Stimulated activated CD4-positive, alpha-beta T cell treated with anti-CD3 and anti-CD28 coated beads, Interleukin-4, amount 100 ng/mL, for 1 hour (primary cell): ENCODE measurements at regions not wholly inside any gene's neighbourhood (a gene's known extent, or its start where the extent isn't known, plus 50 kb on each side); places are given as distances from the start of the nearest gene placed in this dataset.

Experiments used
- DNase-seq: peaks from one replicate; pipeline ENCODE4 v3.0.0-alpha.2; 2020

GRCh38 chr4:62293551-62293950, 1093.4 kb downstream of the ADGRL3 start:
- DNase-seq: no peak

GRCh38 chr4:62292911-62293310, 1092.8 kb downstream of the ADGRL3 start:
- no peak for DNase-seq

DNA sequence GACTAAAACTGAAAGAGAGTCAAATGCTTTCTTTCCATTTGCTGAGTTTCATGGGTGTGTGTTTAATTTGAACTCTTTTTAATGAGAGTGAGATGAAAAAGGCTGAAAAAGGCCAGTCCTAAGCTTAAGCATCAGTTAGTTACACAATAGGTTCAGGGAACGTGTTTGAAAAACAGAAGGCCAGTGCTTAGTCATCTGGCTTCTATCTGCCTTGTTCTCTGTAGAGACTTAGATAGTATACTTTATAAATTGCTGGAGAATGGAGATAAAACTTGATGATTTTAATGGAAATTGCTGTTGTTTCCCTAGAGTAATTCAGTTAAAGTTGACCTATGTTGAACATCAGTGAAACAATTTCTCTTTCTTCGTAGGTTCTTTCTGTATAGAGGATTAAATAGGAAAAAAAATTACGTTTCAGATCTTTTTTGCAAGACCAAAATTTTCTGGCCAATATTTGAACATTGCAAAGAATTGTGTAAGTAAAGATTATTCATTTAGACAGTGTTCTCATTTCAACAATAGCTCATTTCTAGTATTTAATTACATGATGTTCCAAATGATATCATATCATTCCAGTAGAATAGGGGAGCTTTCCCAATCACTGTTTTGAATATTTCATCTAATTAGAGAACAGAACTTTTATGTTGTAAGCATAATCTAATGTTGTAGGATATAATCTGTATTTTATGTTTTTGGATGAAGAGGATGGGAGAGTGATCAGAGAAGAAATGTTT, 1088.8 kb downstream of the ADGRL3 start:
- no peak for DNase-seq

- DNase-seq: no peak
These were observed 1084.9 kb downstream of the ADGRL3 start for GRCh38 chr4:62285026-62285425.

GRCh38 chr4:62279689-62280088, 1079.6 kb downstream of the ADGRL3 start:
- no peak for DNase-seq

- DNase-seq: no peak
These were observed 1075.3 kb downstream of the ADGRL3 start for GRCh38 chr4:62275470-62275869.

GRCh38 chr4:62274782-62275181, 1074.7 kb downstream of the ADGRL3 start:
- DNase-seq: no peak

DNA sequence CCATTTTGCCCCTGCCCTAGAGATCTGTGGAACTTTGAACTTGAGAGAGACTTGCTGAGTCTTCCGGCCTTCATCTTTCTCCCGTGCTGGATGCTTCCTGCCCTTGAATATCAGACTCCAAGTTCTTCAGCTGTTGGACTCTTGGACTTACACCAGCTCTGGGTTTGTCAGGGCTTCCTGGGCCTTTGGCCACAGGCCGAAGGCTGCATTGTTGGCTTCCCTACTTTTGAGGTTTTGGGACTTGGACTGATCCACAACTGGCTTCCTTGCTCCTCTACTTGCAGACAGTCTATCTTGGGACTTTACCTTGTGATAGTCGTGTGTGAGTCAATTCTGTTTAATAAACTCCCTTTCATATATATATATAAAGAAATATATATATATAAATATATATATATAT, 1071.0 kb downstream of the ADGRL3 start:
- no peak for DNase-seq

- no peak for DNase-seq
These were observed 1069.8 kb downstream of the ADGRL3 start for GRCh38 chr4:62269918-62270317.

GRCh38 chr4:62263454-62263853, 1063.3 kb downstream of the ADGRL3 start:
- no peak for DNase-seq

- DNase-seq: no peak
These were observed 1062.5 kb downstream of the ADGRL3 start for GRCh38 chr4:62262676-62263075.

- no peak for DNase-seq
These were observed 1060.1 kb downstream of the ADGRL3 start for GRCh38 chr4:62260254-62260653.

- DNase-seq: no peak
These were observed 1056.4 kb downstream of the ADGRL3 start for GRCh38 chr4:62256479-62256878.

GRCh38 chr4:62252728-62253127, 1052.6 kb downstream of the ADGRL3 start:
- no peak for DNase-seq

DNA sequence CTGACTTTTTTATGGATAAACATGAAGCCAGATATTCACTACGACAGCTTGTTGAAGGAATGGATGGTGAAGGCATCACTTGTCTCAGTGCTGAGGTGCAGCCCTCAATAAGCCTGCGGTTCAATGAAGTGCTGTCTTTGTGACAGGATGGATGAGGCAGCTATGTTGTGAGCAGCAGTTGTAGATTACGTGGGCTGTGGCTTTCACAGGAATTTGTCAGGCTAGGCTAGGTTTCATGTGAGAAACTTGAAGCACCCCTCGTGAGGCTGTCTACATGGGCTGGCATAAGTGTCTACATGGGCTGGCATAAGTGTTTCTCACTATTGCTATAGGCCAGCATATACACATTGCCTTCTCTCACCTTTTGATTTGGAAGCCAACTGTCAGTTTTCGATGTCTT, 1050.0 kb downstream of the ADGRL3 start:
- DNase-seq: no peak

DNA sequence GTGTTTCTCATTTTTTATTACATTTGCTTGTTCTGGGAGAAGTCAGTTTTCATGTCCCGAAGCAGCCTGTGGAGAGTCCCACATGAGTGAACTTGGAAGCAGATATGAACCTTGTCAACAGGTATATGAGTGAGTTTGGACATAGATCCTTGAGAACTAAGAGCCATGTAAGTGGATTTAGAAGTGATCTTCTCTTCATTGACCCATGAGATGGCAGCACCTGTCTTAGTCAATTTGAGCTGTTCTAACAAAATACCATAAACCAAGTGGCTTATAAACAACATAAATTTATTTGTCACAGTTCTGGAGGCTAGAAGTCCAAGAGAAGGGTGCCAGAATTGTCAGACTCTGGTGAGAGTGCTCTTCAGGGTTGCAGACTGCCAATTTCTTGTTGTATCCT, 1043.8 kb downstream of the ADGRL3 start:
- no peak for DNase-seq

DNA sequence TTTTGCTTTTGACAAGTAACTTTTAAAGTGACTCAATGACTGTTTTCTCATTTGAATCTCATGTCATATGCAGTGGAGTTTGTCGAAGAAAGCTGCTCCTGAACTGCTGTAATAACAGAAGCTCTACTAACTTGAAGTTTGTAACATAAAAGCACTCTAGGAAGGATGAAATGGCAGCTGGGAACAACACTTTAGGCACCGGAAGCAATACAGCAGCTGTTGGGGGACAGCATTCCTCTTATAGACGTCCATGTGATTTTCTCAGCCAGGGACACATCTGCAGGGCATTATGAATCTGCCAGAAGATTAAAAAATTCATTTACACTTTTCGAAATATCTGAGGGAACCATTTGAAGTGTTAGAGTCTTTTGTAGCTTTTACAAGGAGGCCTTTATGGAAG, 1035.8 kb downstream of the ADGRL3 start:
- DNase-seq: no peak

DNA sequence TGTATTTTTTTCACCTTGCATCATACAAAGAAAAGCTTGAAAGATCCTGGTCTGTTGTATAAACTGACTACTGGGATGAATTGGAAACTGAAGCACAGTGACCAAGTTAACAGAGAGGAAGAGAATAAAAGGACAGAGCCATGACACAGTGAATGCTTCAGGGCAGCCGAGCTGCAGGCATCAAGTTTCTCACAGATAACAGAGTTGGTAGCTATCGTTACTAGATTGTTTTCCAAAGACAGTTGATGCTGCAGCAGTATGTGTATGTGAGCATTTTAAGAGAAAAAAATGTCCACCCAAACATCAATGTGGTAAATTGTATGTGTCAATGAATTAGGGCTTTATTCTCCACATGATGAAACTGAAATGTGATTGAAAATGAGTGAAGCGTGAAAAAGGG, 1032.7 kb downstream of the ADGRL3 start:
- no peak for DNase-seq

DNA sequence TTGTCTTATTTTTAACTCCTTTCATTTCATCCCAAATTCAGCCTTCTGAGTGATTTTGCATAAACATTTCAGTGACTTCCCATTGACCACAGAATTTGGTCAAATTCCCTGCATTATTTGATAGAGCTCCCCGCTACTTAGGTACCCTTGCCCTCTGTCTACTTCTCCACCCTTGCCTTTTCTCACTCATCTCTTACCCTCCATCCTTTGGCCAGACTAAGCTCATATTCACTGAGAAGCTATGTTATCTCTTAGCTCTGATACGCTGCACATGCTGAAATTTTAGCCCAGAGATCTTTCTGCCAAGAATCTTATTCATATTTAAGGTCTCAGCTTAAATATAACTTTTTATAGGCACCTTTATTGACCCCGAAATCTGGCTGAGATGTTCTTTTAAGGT, 1031.9 kb downstream of the ADGRL3 start:
- no peak for DNase-seq

DNA sequence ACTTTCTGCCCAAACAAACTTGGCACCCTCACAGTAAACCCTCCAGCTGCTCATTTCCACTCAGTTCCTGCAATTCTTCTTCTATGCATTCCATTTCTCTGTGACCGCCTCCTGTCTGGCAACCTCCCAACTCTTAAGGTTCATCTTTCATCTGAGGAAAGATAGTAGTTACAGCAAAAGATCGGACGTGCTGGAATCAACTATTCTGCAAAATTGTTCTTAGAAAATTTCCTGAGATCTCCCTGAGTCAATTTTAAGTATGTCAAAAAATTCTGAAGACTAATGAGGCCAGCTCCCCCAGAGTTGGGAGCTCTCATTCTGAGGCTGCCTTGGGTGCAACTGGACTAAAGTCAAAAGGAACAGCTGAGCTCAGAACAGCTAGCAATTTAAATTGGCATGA, 1026.0 kb downstream of the ADGRL3 start:
- no peak for DNase-seq

DNA sequence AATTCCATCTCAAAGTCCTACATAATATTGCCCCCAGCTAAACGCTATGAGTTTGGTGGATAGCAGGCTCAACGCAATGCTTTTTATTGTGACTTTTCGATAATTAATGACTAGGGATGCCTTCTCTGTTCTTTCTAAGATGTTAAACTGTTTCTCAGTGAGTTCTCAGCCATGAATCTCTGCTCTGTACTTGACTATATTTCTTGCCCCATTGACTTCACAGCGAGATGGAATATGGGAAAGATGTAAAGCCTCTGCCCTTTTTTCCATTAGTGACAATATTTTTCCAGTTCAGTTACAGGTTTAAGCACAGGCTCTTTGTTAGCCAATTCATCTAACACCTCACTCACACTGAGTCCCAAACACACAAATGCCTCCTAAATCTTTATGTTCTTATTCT, 1022.0 kb downstream of the ADGRL3 start:
- DNase-seq: no peak

DNA sequence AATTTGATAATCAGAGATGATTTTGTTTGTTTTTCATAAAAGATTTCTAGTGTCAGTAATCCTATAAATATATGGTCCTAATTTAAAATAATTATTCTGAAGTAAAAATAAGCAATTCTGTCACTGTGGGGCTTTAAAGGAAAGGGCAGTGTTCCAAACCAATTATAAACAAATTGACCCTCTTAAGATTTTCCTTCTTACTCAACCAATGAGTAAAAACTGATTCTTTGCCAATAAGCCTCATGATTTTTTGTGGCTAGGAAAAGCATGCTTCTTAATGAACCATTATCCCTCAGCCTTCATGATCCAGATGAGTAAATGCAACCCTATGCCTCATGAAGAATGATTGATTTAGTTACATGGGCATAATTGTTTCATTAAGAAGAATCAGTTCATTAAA, 1010.4 kb downstream of the ADGRL3 start:
- no peak for DNase-seq

- no peak for DNase-seq
These were observed 1009.8 kb downstream of the ADGRL3 start for GRCh38 chr4:62209757-62210485.

- DNase-seq: no peak
These were observed 1008.8 kb downstream of the ADGRL3 start for GRCh38 chr4:62208921-62209320.

DNA sequence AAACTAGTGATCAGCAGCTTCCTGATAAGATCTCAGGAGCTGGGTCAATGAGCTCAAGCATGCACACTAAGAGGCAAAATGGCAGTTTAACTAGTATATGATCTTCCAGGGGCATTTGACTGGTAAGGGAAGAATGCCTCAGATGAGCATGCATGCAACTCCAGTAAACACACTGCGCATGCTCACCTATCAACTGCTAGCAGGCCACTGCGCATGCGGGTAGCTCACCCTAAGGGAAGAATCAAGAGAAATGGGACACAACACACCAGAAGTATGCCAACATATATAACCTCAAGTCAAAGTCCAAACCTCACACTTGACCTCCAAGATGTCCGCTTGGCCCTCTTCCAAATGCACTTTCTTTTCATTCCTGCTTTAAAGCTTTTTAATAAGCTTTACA, 1004.0 kb downstream of the ADGRL3 start:
- no peak for DNase-seq
